ENCODE measurements at regions not wholly inside any gene's neighbourhood (a gene's known extent, or its start where the extent isn't known, plus 50 kb on each side); places are given as distances from the start of the nearest gene placed in this dataset.

GRCh38 chr6:92126088-92126487 is 1293.3 kb downstream of the EPHA7 start:
- no peak overlapping the region for H3K27ac Mint-ChIP-seq
- no peaks in the 10 kb centered on the region for H3K36me3 ChIP-seq (replicated peaks in 1 of 2; ENCODE audit: control insufficient read depth in 1 of 2, insufficient read depth in 2 of 2, low read length in 2 of 2)
- intact Hi-C loops (cut with micrococcal nuclease) = no loop called here
- H2AFZ ChIP-seq (ENCODE audit: insufficient read depth, low read depth, low read length, poor library complexity, severe bottlenecking) = no peak overlapping the region
- H3K9ac ChIP-seq (ENCODE audit: insufficient read depth, low read length, poor library complexity, severe bottlenecking) = no peak overlapping the region
- H3K79me2 ChIP-seq (ENCODE audit: insufficient read depth, low read length) = no peaks in the 10 kb centered on the region
- H3K4me3 Mint-ChIP-seq = no peak overlapping the region
- no peaks in the 10 kb centered on the region for H3K36me3 Mint-ChIP-seq
- no peak for TF ChIP-seq CTCF (IDR thresholded peaks at IDR 0.05)
- no peaks in the 10 kb centered on the region for H4K20me1 ChIP-seq (ENCODE audit: insufficient read depth, low read length)
- no peak for DNase-seq
- H3K9me3 Mint-ChIP-seq = peaks cover 0 to 3% (median 0%) of the 10 kb centered on the region in 7 donors
- no peak overlapping the region for H3K27ac ChIP-seq (ENCODE audit: low read depth in 1 of 2, low read length in 2 of 2)
- 82% methylated on average over 4 of the region's 4 CpGs for WGBS (ENCODE audit: insufficient coverage)
- no peak overlapping the region for H3K4me2 ChIP-seq (replicated peaks; ENCODE audit: extremely low read depth, low read length, poor library complexity, severe bottlenecking)
- H3K27me3 ChIP-seq (ENCODE audit: control insufficient read depth in 2 of 2, insufficient read depth in 2 of 2, low read length in 2 of 2) = no peaks in the 10 kb centered on the region
- no peaks in the 10 kb centered on the region for H3K9me3 ChIP-seq (replicated peaks in 1 of 2; ENCODE audit: control insufficient read depth in 1 of 2, insufficient read depth in 1 of 2, low read length in 2 of 2)
- H3K4me3 ChIP-seq (replicated peaks in 1 of 3; ENCODE audit: low read depth in 2 of 3, low read length in 3 of 3) = no peak overlapping the region
- H3K27me3 Mint-ChIP-seq (ENCODE audit: low read depth in 3 of 3) = peaks cover 0 to 2% (median 0%) of the 10 kb centered on the region in 3 donors
- H3K4me1 Mint-ChIP-seq = peaks cover 19% of the 10 kb centered on the region
- H3K4me1 ChIP-seq (ENCODE audit: control insufficient read depth in 1 of 2, insufficient read depth in 2 of 2, low read length in 2 of 2) = peaks cover 9 to 12% of the 10 kb centered on the region in 2 donors

- Histone ChIP-seq H3K9ac (ENCODE audit: insufficient read depth, low read length, poor library complexity, severe bottlenecking) (no peak overlapping the region), H3K4me3 (replicated peaks in 1 of 3; ENCODE audit: low read depth in 2 of 3, low read length in 3 of 3) (no peak overlapping the region), H3K79me2 (ENCODE audit: insufficient read depth, low read length) (no peaks in the 10 kb centered on the region), H3K27me3 (ENCODE audit: control insufficient read depth in 2 of 2, insufficient read depth in 2 of 2, low read length in 2 of 2) (no peaks in the 10 kb centered on the region), H4K20me1 (ENCODE audit: insufficient read depth, low read length) (no peaks in the 10 kb centered on the region), H3K36me3 (replicated peaks in 1 of 2; ENCODE audit: control insufficient read depth in 1 of 2, insufficient read depth in 2 of 2, low read length in 2 of 2) (no peaks in the 10 kb centered on the region), H2AFZ (ENCODE audit: insufficient read depth, low read depth, low read length, poor library complexity, severe bottlenecking) (no peak overlapping the region), H3K27ac (ENCODE audit: low read depth in 1 of 2, low read length in 2 of 2) (no peak overlapping the region), H3K4me1 (ENCODE audit: control insufficient read depth in 1 of 2, insufficient read depth in 2 of 2, low read length in 2 of 2) (peaks cover 9 to 12% of the 10 kb centered on the region in 2 donors), H3K4me2 (replicated peaks; ENCODE audit: extremely low read depth, low read length, poor library complexity, severe bottlenecking) (no peak overlapping the region), H3K9me3 (replicated peaks in 1 of 2; ENCODE audit: control insufficient read depth in 1 of 2, insufficient read depth in 1 of 2, low read length in 2 of 2) (no peaks in the 10 kb centered on the region)
- intact Hi-C loops (cut with micrococcal nuclease) = no loop called here
- 87% methylated on average over 4 of the region's 4 CpGs for WGBS (ENCODE audit: insufficient coverage)
- Mint-ChIP-seq H3K9me3 (peaks cover 0 to 3% (median 0%) of the 10 kb centered on the region in 7 donors), H3K4me3 (no peak overlapping the region), H3K4me1 (peaks cover 19% of the 10 kb centered on the region), H3K36me3 (no peaks in the 10 kb centered on the region), H3K27ac (no peak overlapping the region), H3K27me3 (ENCODE audit: low read depth in 3 of 3) (peaks cover 0 to 2% (median 0%) of the 10 kb centered on the region in 3 donors)
- no peak for TF ChIP-seq CTCF (IDR thresholded peaks at IDR 0.05)
- no peak for DNase-seq
These were observed 1293.7 kb downstream of the EPHA7 start for GRCh38 chr6:92125681-92126080.
